ENCODE measurements at regions not wholly inside any gene's neighbourhood (a gene's known extent, or its start where the extent isn't known, plus 50 kb on each side); places are given as distances from the start of the nearest gene placed in this dataset.

DNA sequence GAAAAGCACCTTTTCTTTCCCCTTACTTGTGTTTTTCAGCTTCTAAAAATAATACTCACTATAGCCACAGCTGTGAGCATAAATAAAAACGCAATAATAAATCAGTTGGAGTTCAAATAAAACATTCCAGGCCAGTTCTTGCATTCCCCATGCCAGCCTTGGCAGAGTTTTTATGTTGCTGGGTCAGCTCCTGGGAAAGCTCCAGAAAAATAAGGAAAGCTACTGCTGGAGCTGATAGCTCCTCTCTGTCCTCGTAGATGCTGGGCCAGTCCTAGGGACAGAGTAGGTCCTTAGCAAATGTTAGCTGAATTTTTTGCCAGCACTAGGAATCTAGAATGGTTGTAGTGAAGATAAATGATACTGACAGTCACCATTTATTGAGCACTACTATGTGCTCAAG is 389.0 kb upstream of the SYNCRIP start:
- TF ChIP-seq, protein P1, sequence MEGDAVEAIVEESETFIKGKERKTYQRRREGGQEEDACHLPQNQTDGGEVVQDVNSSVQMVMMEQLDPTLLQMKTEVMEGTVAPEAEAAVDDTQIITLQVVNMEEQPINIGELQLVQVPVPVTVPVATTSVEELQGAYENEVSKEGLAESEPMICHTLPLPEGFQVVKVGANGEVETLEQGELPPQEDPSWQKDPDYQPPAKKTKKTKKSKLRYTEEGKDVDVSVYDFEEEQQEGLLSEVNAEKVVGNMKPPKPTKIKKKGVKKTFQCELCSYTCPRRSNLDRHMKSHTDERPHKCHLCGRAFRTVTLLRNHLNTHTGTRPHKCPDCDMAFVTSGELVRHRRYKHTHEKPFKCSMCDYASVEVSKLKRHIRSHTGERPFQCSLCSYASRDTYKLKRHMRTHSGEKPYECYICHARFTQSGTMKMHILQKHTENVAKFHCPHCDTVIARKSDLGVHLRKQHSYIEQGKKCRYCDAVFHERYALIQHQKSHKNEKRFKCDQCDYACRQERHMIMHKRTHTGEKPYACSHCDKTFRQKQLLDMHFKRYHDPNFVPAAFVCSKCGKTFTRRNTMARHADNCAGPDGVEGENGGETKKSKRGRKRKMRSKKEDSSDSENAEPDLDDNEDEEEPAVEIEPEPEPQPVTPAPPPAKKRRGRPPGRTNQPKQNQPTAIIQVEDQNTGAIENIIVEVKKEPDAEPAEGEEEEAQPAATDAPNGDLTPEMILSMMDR (conservative IDR thresholded peaks at IDR 0.05; ENCODE audit: low read length): no peak
- no peak for TF ChIP-seq EZH2phosphoT487 (IDR thresholded peaks at IDR 0.05; ENCODE audit: borderline replicate concordance, low read depth, low read length)

All from OCI-LY7 (cell line).